ENCODE measurements at regions not wholly inside any gene's neighbourhood (a gene's known extent, or its start where the extent isn't known, plus 50 kb on each side); places are given as distances from the start of the nearest gene placed in this dataset.

GRCh38 chr1:14220811-14221210, 377.7 kb upstream of the KAZN start:
- no peak for FAIRE-seq

DNA sequence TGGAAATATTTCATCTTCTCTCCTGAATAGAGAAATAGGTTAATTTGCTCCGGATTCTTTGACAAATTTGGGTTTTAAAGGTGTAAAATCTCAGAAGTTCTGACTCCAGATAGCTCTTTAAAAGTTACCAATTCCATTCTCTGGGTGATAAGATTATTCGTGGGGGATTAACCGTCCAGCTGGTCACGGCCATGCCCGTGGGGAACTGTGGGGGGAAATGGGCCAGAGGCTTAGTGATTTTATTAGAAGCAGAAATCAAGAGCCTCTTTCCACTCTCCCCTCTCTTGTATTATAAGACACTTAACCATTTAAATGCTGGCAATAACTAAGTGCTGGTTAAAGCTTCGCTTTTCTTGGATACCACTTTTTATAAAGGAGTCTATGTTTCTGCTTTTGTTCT, 376.4 kb upstream of the KAZN start:
- FAIRE-seq: no peak

DNA sequence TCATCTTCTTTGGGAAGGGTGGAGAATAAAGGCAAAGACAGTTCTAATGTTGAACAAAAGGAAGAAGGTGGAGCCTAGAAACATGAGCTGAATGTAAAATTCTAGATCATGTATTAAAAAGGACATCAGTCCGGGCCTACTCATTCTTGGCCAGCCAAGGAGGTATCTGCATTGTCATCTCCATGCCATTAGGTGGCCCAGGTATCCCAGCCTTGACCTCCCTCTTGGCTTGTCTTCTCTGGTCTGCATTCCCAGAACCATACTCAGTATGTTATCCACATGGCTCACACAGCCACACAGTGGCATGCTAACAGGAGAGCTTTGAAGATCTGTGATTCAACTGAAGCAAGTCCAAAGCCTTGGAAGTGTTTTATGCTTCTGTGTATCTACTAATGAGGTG, 369.8 kb upstream of the KAZN start:
- FAIRE-seq: no peak

DNA sequence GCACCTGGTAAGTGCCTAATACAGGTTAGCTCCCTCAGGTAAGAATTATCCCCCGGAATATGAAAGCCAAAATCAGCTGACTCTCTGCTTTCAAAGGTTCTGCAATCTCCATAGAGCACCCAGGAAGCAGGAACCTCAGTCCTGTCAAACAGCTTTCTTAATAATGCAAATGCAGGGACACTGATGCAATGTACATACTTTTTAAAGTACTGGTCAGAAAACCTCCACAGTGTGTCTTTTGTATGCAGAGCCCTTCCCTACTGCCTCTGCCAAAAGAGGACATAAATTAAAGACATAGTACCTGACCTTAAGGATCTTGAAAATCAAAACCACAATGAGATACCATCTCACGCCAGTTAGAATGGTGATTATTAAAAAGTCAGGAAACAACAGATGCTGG, 365.0 kb upstream of the KAZN start:
- FAIRE-seq: no peak

GRCh38 chr1:14236097-14236496, 362.4 kb upstream of the KAZN start:
- FAIRE-seq: no peak

- no peak for FAIRE-seq
These were observed 359.8 kb upstream of the KAZN start for GRCh38 chr1:14238472-14239307.

GRCh38 chr1:14240265-14240664, 358.2 kb upstream of the KAZN start:
- FAIRE-seq: no peak

GRCh38 chr1:14242123-14242522, 356.4 kb upstream of the KAZN start:
- FAIRE-seq: no peak

- FAIRE-seq: no peak
These were observed 355.6 kb upstream of the KAZN start for GRCh38 chr1:14242870-14243269.

- no peak for FAIRE-seq
These were observed 352.5 kb upstream of the KAZN start for GRCh38 chr1:14245954-14246353.

DNA sequence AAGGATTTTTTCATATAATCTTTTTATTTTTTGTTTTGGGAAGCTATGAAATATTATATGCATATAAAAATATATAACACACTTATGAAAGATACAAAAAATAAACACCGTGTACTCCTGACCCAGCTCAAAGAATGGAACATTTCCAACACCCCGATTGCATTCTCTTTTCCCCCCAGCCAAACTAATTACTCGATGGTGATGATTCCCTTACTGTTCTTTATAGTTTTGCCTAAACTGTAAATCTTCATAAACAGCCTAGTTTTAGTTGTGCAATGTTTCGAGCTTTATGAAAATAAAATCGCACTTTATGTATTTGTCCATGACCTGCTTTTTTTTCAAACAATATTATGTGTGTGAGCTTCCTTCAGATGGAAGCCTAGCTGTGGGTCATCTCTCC, 352.0 kb upstream of the KAZN start:
- FAIRE-seq: no peak

GRCh38 chr1:14247666-14248065, 350.8 kb upstream of the KAZN start:
- no peak for FAIRE-seq

- no peak for FAIRE-seq
These were observed 346.6 kb upstream of the KAZN start for GRCh38 chr1:14251871-14252270.

- FAIRE-seq: no peak
These were observed 344.8 kb upstream of the KAZN start for GRCh38 chr1:14253676-14254075.

DNA sequence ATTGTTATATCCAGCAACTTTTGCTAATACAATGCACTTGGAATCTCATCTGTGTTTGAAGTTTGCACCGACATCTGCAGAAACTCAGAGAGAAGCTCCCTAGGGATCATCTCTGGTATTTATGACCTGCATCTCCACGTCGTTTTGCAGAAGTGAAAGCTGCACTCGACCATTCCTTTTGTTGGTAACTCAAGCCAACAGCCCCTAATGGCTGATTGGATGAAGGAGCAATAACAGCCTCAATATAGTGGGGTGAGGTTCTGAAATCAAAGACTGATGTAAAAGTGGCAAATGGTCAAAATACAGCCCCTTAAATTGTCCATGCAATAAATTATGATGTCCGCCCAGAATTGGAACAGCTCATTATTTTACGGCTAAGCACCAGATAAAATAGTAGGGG, 344.2 kb upstream of the KAZN start:
- no peak for FAIRE-seq

DNA sequence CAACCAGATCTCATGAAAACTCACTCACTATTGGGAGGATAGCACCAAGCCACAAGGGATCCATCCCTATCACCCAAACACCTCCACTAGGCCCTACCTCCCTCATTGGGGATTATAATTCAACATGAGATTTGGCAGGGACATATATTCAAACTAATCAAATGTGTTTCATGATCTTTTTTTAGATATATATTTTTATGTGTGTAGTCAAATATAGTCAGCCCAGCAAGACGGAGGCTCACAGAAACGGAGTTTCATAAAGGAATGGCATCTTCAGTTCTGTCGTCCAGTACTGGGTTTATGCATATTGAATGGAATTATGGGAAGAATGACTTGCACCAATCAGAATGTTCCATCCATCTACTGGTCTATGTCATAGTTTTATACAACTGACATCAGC, 343.3 kb upstream of the KAZN start:
- FAIRE-seq: no peak

DNA sequence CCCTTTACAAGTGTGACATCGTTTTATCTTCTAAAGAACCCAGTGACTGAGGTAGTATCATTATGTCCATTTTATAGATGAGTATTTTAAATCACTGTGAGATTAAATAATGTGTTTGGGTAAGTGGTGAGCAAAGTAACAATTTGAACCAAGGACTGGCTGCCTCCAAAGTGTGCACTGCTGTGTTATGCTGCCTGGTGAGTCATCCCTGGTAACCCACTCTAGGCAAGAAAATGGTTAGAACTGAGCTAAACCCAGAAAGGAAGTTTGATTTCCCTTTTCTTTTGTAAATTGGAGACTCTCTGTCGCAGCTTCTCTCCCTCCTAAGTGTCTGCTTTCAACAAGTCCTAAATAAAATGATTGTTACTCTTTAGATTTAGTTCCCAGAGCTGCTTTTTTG, 342.8 kb upstream of the KAZN start:
- no peak for FAIRE-seq

DNA sequence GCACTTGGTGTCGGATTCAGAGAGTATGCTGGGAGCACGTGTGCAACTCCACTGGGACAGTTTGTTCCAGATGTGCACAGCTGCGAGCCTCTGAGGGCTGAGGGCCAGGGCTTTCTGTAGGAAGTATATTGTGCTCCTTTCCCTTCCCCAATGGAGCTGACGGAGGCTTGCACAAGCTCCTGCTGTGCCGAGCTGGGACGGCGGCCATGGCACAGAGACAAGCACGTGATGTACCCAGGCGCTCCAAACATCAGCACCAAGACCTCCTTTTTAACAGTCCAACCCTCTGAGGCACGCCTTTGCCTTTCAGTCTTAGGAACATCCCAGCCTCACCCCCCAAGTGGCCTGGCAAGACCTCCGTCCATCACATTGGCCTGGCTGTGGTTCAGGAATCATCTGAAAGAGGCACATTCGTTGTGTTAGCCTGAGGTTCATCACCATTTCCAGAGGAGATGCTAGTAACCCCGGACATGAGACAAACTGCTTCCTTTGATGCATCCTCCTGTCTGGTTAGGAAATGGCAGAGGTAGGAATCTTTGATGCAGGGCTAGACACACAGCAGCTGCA, 339.2 kb upstream of the KAZN start:
- FAIRE-seq: no peak

GRCh38 chr1:14260480-14260879, 338.0 kb upstream of the KAZN start:
- FAIRE-seq: no peak

DNA sequence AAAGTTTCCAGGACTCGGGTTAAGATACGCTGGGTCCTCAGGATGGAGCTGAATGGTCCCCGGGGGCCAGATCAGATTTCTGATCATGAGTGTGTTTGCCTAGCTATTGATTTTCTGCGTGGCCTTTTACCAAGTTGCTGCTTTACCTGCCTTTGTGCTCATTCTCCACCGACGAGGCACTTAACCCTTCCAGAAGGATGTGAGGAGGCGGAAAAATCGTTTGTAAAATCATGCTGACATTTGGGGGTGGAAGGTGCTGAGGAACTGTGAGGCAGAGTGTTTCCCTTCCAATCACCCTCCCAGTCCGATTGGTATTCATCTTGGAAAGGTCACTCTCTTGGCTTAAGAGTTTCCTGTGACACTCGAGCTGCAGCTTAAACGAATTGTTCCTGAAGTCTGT, 337.1 kb upstream of the KAZN start:
- FAIRE-seq: no peak

DNA sequence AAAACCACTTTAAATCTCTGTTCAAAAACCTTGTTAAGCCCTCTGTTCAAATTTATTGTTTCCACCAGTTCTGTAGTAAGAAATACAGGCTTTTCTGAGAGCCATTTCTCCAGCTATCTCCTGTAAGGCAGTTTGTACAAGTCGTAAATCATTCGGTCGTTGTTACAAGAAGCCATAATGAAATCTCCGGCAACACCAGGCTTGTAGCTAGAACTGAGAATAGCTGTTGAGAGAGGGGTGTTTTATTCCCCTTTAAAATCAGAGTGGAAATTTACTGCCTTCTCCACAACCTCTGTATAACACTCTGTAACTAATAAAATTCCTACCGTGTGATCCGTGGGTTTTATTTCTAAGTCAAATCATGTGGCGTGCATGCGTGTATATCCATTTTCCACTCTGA, 335.8 kb upstream of the KAZN start:
- no peak for FAIRE-seq

GRCh38 chr1:14263225-14263624, 335.3 kb upstream of the KAZN start:
- no peak for FAIRE-seq

DNA sequence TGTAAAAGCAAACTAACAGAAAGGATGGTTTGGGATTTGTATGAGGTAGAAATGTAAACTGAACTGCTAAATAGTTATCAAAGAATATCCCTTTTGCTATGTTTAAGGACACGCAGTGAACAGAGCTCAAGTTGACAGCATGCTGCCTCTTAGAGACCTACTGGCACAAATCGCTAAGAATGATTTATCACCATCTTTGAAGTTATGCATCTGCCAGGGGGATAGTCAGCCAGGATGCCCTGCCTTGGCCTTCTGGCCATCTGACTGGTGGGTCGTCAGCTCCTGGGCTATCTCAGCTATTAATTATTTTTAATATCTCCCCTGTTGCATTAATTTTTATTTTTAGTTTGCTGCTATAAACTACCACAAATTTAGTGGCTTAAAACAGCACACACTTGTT, 334.8 kb upstream of the KAZN start:
- no peak for FAIRE-seq

DNA sequence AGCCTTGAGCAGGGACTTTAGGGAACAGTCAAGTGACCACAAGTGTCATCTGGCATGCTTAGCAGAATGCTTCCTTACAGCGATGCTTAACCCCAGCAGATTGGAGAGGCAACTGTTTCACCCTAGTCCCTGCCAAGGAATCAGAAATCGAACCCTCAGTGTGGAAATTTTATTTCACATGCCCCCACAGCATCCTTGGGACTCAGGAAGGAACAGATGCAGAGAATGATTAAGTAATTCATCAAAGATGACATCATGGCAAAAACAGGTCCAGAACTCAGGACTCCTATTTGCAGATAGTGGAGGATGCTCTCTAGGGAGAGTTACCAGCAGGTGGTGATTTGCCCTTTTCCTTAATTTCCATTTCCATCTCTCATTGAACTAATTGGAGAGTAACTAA, 333.0 kb upstream of the KAZN start:
- FAIRE-seq: no peak

GRCh38 chr1:14267991-14268390, 330.5 kb upstream of the KAZN start:
- no peak for FAIRE-seq
